ENCODE measurements at regions not wholly inside any gene's neighbourhood (a gene's known extent, or its start where the extent isn't known, plus 50 kb on each side); places are given as distances from the start of the nearest gene placed in this dataset.

GRCh38 chr11:127737499-127737898 lies 736.9 kb upstream of the KIRREL3 start:
- H3K4me3 Mint-ChIP-seq = no peak overlapping the region
- no peak overlapping the region for H3K27ac ChIP-seq (ENCODE audit: low read length in 2 of 2)
- H3K4me1 ChIP-seq (ENCODE audit: control insufficient read depth in 2 of 2, insufficient read depth in 2 of 2, low read length in 2 of 2) = no peaks in the 10 kb centered on the region
- no peaks in the 10 kb centered on the region for H3K27me3 ChIP-seq (replicated peaks in 1 of 4; ENCODE audit: control extremely low read depth in 1 of 4, control insufficient read depth in 3 of 4, insufficient read depth in 4 of 4, low read length in 3 of 4)
- H3K27me3 Mint-ChIP-seq = no peaks in the 10 kb centered on the region
- no peak overlapping the region for H3K27ac Mint-ChIP-seq
- ChIA-PET CTCF (no interaction called here), POLR2A (no interaction called here)
- intact Hi-C loops (cut with micrococcal nuclease) = no loop called here
- TF ChIP-seq, protein P1, sequence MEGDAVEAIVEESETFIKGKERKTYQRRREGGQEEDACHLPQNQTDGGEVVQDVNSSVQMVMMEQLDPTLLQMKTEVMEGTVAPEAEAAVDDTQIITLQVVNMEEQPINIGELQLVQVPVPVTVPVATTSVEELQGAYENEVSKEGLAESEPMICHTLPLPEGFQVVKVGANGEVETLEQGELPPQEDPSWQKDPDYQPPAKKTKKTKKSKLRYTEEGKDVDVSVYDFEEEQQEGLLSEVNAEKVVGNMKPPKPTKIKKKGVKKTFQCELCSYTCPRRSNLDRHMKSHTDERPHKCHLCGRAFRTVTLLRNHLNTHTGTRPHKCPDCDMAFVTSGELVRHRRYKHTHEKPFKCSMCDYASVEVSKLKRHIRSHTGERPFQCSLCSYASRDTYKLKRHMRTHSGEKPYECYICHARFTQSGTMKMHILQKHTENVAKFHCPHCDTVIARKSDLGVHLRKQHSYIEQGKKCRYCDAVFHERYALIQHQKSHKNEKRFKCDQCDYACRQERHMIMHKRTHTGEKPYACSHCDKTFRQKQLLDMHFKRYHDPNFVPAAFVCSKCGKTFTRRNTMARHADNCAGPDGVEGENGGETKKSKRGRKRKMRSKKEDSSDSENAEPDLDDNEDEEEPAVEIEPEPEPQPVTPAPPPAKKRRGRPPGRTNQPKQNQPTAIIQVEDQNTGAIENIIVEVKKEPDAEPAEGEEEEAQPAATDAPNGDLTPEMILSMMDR (IDR thresholded peaks at IDR 0.05) = no peak
- no peak for TF ChIP-seq EZH2 (IDR thresholded peaks at IDR 0.05; ENCODE audit: borderline replicate concordance, insufficient read depth, low read depth, low read length, poor library complexity, severe bottlenecking)
- no CpG with 5 or more reads among the region's 2 CpGs for WGBS (ENCODE audit: insufficient coverage)
- no peak overlapping the region for H3K4me2 ChIP-seq (replicated peaks; ENCODE audit: low read depth, low read length, poor library complexity, severe bottlenecking)
- ATAC-seq (ENCODE audit: low read depth) (no peak), DNase-seq (no peak)
- H3K9me3 ChIP-seq (ENCODE audit: control extremely low read depth in 1 of 3, control insufficient read depth in 2 of 3, insufficient read depth in 1 of 3, low read length in 2 of 3) = no peaks in the 10 kb centered on the region
- no peaks in the 10 kb centered on the region for H3K4me1 Mint-ChIP-seq
- H3K9me3 Mint-ChIP-seq (ENCODE audit: insufficient read depth) = no peaks in the 10 kb centered on the region
- H3K9ac ChIP-seq (ENCODE audit: low read length) = no peak overlapping the region
- no peaks in the 10 kb centered on the region for H3K79me2 ChIP-seq (ENCODE audit: control insufficient read depth, insufficient read depth, low read length)
- no peaks in the 10 kb centered on the region for H4K20me1 ChIP-seq (ENCODE audit: control insufficient read depth, insufficient read depth, low read length, poor library complexity, severe bottlenecking)
- no peaks in the 10 kb centered on the region for H3K36me3 ChIP-seq (replicated peaks in 1 of 2; ENCODE audit: control extremely low read depth in 1 of 2, control insufficient read depth in 1 of 2, extremely low read depth in 1 of 2, insufficient read depth in 2 of 2, low read length in 1 of 2)
- H2AFZ ChIP-seq (ENCODE audit: insufficient read depth, low read depth, low read length, poor library complexity, severe bottlenecking) = no peak overlapping the region
- no peak overlapping the region for H3K4me3 ChIP-seq (ENCODE audit: control extremely low read depth in 1 of 5, extremely low read depth in 1 of 5, insufficient read depth in 1 of 5, low read depth in 2 of 5, low read length in 4 of 5)

DNA sequence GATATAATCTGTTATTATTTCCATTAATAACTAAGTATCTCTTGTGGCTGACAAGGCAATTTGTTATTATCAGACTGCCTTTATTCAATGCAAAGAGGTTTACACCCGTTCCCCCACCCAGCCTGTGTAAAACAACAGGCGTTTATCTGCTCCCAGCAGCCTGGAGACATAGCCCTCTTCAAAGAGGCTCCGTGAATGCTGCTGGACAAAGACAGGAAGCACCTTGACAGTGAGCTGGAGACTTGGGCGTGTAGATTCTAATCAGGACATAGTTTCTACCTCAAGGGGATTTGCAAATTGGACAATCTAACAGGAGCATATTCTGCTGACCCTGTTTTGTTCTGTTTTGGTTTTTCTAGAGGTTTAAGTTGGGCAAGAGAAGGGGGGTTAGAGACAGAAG lies 733.0 kb upstream of the KIRREL3 start:
- no peak overlapping the region for H3K4me3 ChIP-seq (ENCODE audit: control extremely low read depth in 1 of 5, extremely low read depth in 1 of 5, insufficient read depth in 1 of 5, low read depth in 2 of 5, low read length in 4 of 5)
- H3K79me2 ChIP-seq (ENCODE audit: control insufficient read depth, insufficient read depth, low read length) = no peaks in the 10 kb centered on the region
- WGBS (ENCODE audit: insufficient coverage) = 11% methylated on average over 4 of the region's 4 CpGs
- Mint-ChIP-seq H3K27ac (no peak overlapping the region), H3K9me3 (ENCODE audit: insufficient read depth) (no peaks in the 10 kb centered on the region), H3K27me3 (no peaks in the 10 kb centered on the region), H3K4me3 (no peak overlapping the region), H3K4me1 (no peaks in the 10 kb centered on the region)
- CTCF ChIA-PET = no interaction called here
- H3K27me3 ChIP-seq (replicated peaks in 1 of 4; ENCODE audit: control extremely low read depth in 1 of 4, control insufficient read depth in 3 of 4, insufficient read depth in 4 of 4, low read length in 3 of 4) = no peaks in the 10 kb centered on the region
- H3K27ac ChIP-seq (ENCODE audit: low read length in 2 of 2) = no peak overlapping the region
- no peak overlapping the region for H3K9ac ChIP-seq (ENCODE audit: low read length)
- H3K4me1 ChIP-seq (ENCODE audit: control insufficient read depth in 2 of 2, insufficient read depth in 2 of 2, low read length in 2 of 2) = no peaks in the 10 kb centered on the region
- H3K4me2 ChIP-seq (replicated peaks; ENCODE audit: low read depth, low read length, poor library complexity, severe bottlenecking) = no peak overlapping the region
- no peak for TF ChIP-seq EZH2 (IDR thresholded peaks at IDR 0.05; ENCODE audit: borderline replicate concordance, insufficient read depth, low read depth, low read length, poor library complexity, severe bottlenecking)
- TF ChIP-seq, protein P1 (IDR thresholded peaks at IDR 0.05) = no peak
- intact Hi-C loops (cut with micrococcal nuclease) = no loop called here
- no peak for DNase-seq
- no peak for ATAC-seq (ENCODE audit: low read depth)
- peaks cover 0 to 1% (median 0%) of the 10 kb centered on the region in 3 donors for H3K9me3 ChIP-seq (ENCODE audit: control extremely low read depth in 1 of 3, control insufficient read depth in 2 of 3, insufficient read depth in 1 of 3, low read length in 2 of 3)
- POLR2A ChIA-PET = no interaction called here
- no peaks in the 10 kb centered on the region for H3K36me3 ChIP-seq (replicated peaks in 1 of 2; ENCODE audit: control extremely low read depth in 1 of 2, control insufficient read depth in 1 of 2, extremely low read depth in 1 of 2, insufficient read depth in 2 of 2, low read length in 1 of 2)
- peak overlapping the region; percentile 41 for H2AFZ ChIP-seq (ENCODE audit: insufficient read depth, low read depth, low read length, poor library complexity, severe bottlenecking)
- no peaks in the 10 kb centered on the region for H4K20me1 ChIP-seq (ENCODE audit: control insufficient read depth, insufficient read depth, low read length, poor library complexity, severe bottlenecking)

All from B cell (primary cell).